H1 (cell line): ENCODE measurements at regions not wholly inside any gene's neighbourhood (a gene's known extent, or its start where the extent isn't known, plus 50 kb on each side); places are given as distances from the start of the nearest gene placed in this dataset.

ENCODE experiments used
- BRCA1 ChIP-seq: IDR thresholded peaks from 2 replicates; pipeline ENCODE4 v1.6.1; 2012; ENCODE audit warnings: low read depth, low read length, improper control_type of control experiment
- KDM5A ChIP-seq: fragments of 200-600 bp; IDR thresholded peaks from 2 replicates; pipeline ENCODE4 v1.7.1; 2012; ENCODE audit warnings: mild to moderate bottlenecking, low read length, inconsistent platforms, mixed read lengths
- MAFK ChIP-seq: IDR thresholded peaks from 2 replicates; pipeline ENCODE4 v1.6.1; 2012; ENCODE audit warnings: low read depth, mild to moderate bottlenecking, improper control_type of control experiment, low read length
- TBP ChIP-seq: IDR thresholded peaks from 2 replicates; pipeline ENCODE4 v1.6.1; 2011; ENCODE audit warnings: low read depth, low read length, improper control_type of control experiment
- TF ChIP-seq, protein P1 (sequence below), 3 experiments: IDR thresholded peaks; 1 replicate in 2 of 3; 2 replicates in 1 of 3; pipeline versions ENCODE4 v1.5.1 to v1.6.1; 2011; ENCODE audit warnings: low read length in 3 of 3, mild to moderate bottlenecking in 3 of 3, inconsistent platforms in 2 of 3, low read depth in 1 of 3, moderate library complexity in 1 of 3; ENCODE audit not compliant: insufficient read depth in 1 of 3; ENCODE audit errors: control extremely low read depth in 1 of 3

DNA sequence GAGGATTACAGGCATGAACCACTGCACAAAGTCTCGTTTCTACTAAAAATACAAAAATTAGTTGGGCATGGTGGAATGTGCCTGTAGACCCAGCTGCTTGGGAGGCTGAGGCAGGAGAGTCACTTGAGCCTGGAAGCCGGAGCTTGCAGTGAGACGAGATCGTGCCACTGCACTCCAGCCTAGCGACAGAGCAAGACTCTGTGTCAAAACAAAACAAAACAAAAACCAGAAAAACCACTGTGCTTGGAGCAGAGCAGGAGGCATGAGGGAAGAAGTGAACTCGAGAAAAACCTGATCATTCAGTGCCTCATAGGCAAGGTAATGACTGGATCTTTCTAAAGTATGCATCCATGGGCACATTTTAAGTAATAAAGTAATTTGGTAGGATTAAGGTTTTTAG is 487.8 kb downstream of the KCNH5 start (continued):
- TF ChIP-seq, protein P1, sequence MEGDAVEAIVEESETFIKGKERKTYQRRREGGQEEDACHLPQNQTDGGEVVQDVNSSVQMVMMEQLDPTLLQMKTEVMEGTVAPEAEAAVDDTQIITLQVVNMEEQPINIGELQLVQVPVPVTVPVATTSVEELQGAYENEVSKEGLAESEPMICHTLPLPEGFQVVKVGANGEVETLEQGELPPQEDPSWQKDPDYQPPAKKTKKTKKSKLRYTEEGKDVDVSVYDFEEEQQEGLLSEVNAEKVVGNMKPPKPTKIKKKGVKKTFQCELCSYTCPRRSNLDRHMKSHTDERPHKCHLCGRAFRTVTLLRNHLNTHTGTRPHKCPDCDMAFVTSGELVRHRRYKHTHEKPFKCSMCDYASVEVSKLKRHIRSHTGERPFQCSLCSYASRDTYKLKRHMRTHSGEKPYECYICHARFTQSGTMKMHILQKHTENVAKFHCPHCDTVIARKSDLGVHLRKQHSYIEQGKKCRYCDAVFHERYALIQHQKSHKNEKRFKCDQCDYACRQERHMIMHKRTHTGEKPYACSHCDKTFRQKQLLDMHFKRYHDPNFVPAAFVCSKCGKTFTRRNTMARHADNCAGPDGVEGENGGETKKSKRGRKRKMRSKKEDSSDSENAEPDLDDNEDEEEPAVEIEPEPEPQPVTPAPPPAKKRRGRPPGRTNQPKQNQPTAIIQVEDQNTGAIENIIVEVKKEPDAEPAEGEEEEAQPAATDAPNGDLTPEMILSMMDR (IDR thresholded peaks at IDR 0.05; ENCODE audit: control extremely low read depth in 1 of 3, insufficient read depth in 1 of 3, low read depth in 1 of 3, low read length in 3 of 3) = no peak
- TF ChIP-seq TBP (no peak), BRCA1 (no peak), KDM5A (no peak), MAFK (no peak)
- TF ChIP-seq, all 59 proteins: peak for 0
